ENCODE measurements at regions not wholly inside any gene's neighbourhood (a gene's known extent, or its start where the extent isn't known, plus 50 kb on each side); places are given as distances from the start of the nearest gene placed in this dataset.
A peak's percentile ranks its signal among the peaks of the same experiment; 100 is the strongest.
"Not testable (repeated sequence)": the region's sequence is repeated elsewhere in the genome, so short reads cannot be mapped to it uniquely, and the experiment has no call there.

DNA sequence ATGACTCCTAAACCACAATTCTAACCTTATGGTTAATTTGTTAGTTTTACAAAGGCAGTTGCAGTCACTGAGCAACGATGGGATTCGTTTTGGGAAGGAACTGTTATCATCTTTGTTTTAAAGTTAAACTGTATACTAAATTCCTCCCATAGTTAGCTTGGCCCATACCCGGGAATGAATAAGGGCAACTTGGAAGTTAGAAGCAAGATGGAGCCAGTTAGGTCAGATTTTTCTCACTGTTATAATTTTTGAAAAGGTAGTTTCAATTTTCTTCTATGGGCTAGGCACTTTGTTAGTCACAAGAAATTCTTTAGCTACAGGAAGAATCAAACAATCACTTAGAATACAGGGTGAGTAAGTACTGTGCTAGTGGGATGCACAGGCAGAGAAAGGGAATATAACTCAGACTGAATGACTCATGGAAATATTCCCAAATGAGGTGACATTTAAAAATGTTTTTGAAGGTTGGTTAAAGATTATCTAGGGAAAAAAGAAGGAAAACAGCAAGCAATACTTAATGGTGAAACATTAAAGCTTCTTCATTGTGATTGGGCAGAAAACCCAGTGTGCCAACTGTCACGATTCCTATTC, 153.6 kb downstream of the MAGEB17 start:
- DNase-seq: no peak

GRCh38 chrX:16333453-16333852, 166.2 kb downstream of the MAGEB17 start:
- no peak for DNase-seq

- DNase-seq: no peak
Measured at GRCh38 chrX:16335181-16335580, 167.9 kb downstream of the MAGEB17 start.

DNA sequence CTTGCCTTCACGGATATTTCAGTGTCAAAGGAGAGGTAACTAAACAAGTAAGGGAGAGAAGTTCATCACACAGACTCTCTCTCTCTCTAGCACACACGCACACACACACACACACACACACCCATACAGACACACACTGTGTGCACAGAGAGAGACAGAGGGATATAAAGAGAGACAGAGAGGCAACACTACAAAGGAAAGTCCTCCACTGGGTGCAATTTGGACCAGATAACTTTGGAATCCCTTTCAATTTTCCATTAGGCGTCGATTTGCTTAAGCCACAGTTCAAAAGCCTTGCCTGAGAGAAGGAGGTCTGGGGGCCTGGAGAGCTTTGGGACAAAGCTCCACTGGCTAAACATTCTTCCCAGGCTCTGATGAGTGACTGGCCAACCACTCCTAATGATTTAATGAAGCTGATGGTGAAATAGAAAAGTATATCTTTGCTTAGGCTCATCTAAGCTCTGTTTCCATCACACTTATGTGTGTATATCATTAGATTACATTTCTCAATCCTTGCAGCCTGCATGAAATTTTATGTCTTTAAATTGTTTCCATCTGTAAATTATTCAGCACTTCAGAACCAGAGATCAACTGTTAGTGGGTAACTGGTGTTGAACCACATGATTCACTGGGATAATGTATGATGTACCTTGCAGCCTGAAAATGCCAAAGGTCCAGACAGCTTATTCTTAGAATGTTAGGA, 180.8 kb downstream of the MAGEB17 start:
- DNase-seq: no peak

DNA sequence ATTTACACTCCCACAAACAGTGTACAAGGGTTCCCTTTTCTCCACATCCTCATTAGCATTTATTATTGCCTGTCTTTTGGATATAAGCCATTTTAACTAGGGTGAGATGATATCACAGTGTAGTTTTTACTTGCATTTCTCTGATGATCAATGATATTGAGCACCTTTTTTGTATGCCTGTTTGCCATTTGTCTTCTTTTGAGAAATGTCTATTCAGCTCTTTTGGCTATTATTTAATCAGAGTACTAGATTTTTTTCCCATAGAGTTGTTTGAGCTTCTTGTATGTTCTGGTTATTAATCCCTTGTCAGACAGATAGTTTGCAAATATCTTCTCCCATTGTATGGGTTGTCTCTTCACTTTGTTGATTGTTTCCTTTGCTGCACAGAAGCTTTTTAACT, 190.6 kb downstream of the MAGEB17 start:
- DNase-seq: no peak

GRCh38 chrX:16360056-16360455, 192.8 kb downstream of the MAGEB17 start:
- not testable (repeated sequence) for DNase-seq

DNA sequence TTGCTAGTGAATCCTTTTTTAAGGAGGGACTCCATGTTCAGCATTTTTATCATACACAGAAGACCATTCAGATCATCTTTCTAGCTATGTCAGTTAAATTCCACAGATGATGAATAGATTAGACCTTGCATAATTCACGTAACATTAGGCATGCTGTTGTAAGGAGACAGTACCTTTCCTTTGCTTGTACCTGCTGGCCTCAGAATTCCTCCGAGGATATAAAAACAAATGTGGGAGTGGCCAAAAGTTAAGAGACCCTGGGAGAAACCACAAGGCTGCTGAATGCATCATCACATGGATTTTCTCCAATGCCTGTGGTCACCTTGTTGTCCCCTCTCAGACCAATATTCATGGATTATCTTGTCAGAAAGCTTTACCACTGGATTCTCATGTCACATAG, 201.4 kb downstream of the MAGEB17 start:
- DNase-seq: no peak

- no peak for DNase-seq
Measured at GRCh38 chrX:16376056-16376455, 208.8 kb downstream of the MAGEB17 start.

GRCh38 chrX:16386126-16386525, 218.8 kb downstream of the MAGEB17 start:
- no peak for DNase-seq

- no peak for DNase-seq
Measured at GRCh38 chrX:16392597-16392996, 225.3 kb downstream of the MAGEB17 start.

GRCh38 chrX:16394290-16394689, 227.0 kb downstream of the MAGEB17 start:
- peak; percentile 1 for DNase-seq

- DNase-seq: no peak
Measured at GRCh38 chrX:16403808-16404207, 236.5 kb downstream of the MAGEB17 start.

- DNase-seq: no peak
Measured at GRCh38 chrX:16416588-16416987, 233.4 kb upstream of the S100G start.

DNA sequence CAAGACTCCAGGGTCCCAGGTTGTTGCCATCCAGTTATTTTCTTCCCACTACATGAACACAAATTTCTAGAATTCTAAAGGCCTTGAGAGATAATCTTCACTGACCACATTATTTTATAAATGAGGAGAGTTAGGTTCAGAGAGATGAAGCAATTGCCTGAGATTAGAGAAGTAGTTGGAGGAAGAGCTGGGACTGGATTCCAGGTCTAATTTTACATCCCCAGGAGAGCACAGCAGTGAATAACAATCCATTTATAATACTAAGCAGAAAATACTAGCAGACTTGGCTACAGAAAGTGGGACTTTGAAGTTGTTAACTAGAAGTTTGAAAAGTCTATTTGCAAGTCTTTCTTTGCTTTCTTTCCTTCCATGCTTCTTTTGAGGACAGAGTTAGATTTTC, 231.3 kb upstream of the S100G start:
- DNase-seq: no peak

DNA sequence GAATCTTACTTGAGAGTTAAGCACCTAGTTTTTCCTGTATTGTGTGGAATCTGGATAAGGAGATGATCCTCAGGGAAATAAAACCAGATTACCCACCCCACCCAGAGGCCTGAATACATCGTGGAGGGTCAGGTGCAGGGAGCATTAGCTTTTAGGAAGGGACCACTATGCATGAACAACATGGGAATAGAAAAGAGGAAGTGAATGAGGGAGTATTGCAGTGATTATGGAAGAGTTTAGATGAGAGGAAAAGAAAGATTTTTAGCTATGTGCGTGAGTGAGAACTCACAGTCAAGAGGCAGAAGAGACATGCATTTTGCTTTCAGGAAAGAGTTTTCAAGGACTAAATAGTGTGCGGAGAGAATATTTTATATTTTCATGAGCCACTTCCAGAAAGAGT, 222.3 kb upstream of the S100G start:
- no peak for DNase-seq

DNA sequence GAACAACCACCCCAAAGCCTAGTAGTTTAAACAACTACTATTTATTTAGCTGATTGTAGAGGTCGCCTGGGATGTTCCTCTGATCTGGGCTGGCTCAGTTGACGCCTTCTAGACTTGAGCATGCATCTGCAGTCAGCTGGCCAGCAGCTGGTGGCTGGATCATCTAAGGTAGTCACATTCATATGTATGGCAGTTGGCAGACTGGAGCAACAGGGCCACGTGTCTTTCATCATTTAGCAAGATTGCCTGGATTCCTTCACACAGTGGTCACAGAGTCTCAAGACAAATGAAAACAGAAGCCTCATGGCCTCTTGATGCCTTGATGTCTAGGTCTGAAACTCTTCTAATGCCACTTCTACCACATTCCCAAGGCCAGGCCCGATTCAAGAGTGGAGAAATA, 220.6 kb upstream of the S100G start:
- DNase-seq: no peak

GRCh38 chrX:16431266-16431665, 218.7 kb upstream of the S100G start:
- no peak for DNase-seq

DNA sequence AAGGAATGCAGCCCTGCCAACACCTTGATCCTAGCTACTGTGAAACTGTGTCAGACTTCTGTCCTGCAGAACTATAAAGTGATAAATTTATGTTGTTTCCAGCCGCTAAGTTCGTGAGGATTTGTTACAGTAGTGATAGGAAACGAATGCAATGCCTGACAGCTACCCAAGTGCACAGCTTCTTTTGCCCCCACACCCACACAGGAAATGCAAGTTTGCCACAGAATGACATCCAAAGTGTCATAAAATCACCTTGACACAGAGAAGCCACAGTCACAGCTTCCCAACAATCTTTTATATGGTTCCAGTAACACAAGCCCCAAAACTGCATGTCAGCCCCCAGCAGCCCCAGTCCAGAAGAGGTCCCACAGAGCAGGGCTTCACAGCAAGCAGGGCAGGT, 216.9 kb upstream of the S100G start:
- DNase-seq: no peak

DNA sequence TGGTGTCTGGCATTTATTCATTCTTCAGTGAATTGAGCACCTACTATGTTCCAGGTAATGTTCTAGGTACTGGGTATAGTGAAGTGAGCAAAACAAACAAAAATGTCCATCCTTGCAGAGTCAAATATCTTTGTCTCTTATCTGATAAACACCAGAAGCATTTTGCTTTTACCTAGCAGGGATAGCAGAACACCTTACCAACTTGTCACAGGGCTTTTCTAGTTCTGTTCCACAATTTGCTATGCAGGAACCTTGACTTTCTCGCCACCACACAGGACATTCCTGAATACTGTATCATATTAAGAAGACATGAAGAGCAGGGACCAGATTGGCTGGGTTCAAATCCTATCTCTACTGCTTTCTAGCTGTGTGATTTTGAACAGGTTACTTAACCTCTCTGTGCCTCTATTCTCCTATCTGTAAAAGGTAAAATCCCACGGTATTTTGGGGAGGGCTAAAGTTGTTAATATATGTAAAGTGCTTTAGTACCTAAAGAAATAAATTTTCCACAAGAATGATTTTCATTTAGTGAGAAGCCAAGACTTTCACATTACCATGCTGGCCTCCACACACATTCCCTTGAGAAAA, 214.5 kb upstream of the S100G start:
- no peak for DNase-seq

DNA sequence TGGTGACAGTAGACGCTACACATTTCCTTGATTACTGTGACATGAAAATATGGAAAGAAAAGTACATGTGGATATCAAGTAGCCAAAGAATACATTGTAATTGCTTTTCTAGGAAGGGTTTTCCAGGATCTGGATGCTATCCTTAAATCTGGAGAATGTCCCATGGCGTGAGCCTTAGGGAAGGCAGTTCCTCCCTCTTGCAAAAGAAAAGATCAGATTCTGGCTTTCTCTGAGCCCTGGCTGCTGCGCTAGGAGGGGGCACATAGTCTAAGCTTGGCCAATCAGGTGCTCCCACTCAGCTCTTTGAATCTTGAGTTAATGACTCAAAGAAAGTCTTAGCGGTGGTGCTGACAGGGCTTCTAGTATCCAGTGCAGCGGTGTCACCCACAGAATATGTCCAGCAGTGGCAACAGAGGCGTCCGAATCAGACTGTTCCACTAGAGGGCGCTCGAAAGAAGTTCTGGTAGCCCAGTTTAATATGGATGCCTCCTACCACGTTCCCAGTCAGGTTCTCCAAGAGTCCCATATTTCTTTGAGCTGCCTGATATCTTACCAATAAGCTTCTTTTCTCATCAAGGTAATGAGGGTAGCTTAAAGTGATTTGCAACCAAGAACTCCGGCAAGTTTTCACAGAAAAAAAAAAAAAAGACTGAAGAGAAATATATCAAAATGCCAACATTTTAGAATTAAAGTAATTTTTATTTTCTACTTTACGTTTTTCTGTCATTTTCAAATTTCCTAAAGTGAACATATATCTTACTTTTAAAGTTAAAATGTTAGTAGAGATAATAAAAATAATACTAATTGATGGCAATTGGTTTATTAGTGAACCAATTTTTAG, 213.4 kb upstream of the S100G start:
- peak; percentile 77 for DNase-seq

- DNase-seq: no peak
Measured at GRCh38 chrX:16440446-16440845, 209.5 kb upstream of the S100G start.

DNA sequence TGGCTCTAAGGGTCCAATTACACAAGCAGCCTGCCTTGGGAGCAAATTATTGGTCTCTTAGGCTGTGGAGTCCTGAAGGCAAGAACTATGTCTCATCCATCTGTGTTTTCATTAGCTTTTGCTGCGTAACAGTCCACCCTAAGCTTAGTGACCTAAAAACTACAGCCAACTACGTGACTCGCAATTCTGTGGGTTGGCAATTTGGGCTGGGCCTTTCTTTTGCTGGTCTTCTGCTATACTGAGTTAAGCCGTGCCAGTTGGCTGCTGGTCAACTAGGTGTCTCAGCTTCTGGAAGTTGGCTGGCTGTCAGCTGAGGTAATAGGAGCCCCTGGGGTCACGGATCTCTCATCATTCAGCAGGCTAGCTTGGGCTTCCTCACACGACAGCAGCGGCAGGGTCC, 205.6 kb upstream of the S100G start:
- DNase-seq: no peak

GRCh38 chrX:16445166-16445752, 204.7 kb upstream of the S100G start:
- DNase-seq: no peak

Measured in left kidney (tissue), 1 donor.